IPS-20b (cell line): ENCODE measurements at regions not wholly inside any gene's neighbourhood (a gene's known extent, or its start where the extent isn't known, plus 50 kb on each side); places are given as distances from the start of the nearest gene placed in this dataset.
"Not testable (repeated sequence)": the region's sequence is repeated elsewhere in the genome, so short reads cannot be mapped to it uniquely, and the experiment has no call there.

Experiments used
- H3K27ac ChIP-seq: one replicate; pipeline ENCODE4 v1.5.1; 2013; ENCODE audit warnings: low read length
- H3K27me3 ChIP-seq: 2 replicates; pipeline ENCODE4 v1.6.1; 2013; ENCODE audit warnings: mild to moderate bottlenecking, low read length, inconsistent platforms; ENCODE audit not compliant: insufficient read depth
- H3K36me3 ChIP-seq: 2 replicates; pipeline ENCODE4 v1.6.1; 2013; ENCODE audit warnings: low read depth, mild to moderate bottlenecking, inconsistent platforms, low read length, moderate library complexity; ENCODE audit not compliant: insufficient read depth
- H3K4me1 ChIP-seq: 2 replicates; pipeline ENCODE4 v1.6.1; 2013; ENCODE audit warnings: mild to moderate bottlenecking, control low read depth, inconsistent platforms, low read length, moderate library complexity; ENCODE audit not compliant: insufficient read depth
- H3K4me3 ChIP-seq: 2 replicates; pipeline ENCODE4 v1.5.1; 2013; ENCODE audit warnings: mild to moderate bottlenecking, low read length, inconsistent platforms
- H3K9ac ChIP-seq: 2 replicates; pipeline ENCODE4 v1.6.1; 2013; ENCODE audit warnings: low read depth, mild to moderate bottlenecking, inconsistent platforms, low read length, moderate library complexity
- H3K9me3 ChIP-seq: 2 replicates; pipeline ENCODE4 v1.6.1; 2013; ENCODE audit warnings: mild to moderate bottlenecking, low read depth, low read length, inconsistent platforms; ENCODE audit not compliant: insufficient read depth

GRCh38 chr6:21942897-21943296 is 349.3 kb downstream of the SOX4 start:
- Histone ChIP-seq H3K4me3 (no peak overlapping the region), H3K4me1 (peaks cover 7% of the 10 kb centered on the region; the same call in 1 of the 2 replicates), H3K9me3 (no peaks in the 10 kb centered on the region), H3K9ac (no peak overlapping the region), H3K27me3 (no peaks in the 10 kb centered on the region), H3K36me3 (no peaks in the 10 kb centered on the region), H3K27ac (no peak overlapping the region)

GRCh38 chr6:21946298-21946783 is 350.5 kb downstream of the PRL start:
- Histone ChIP-seq H3K9me3 (no peaks in the 10 kb centered on the region), H3K9ac (no peak overlapping the region), H3K4me1 (peaks cover 19% of the 10 kb centered on the region), H3K36me3 (no peaks in the 10 kb centered on the region), H3K27me3 (no peaks in the 10 kb centered on the region), H3K27ac (no peak overlapping the region), H3K4me3 (no peak overlapping the region)

- H3K27ac ChIP-seq, H3K4me3 ChIP-seq, H3K9ac ChIP-seq, H3K36me3 ChIP-seq, H3K9me3 ChIP-seq, H3K27me3 ChIP-seq: not testable (repeated sequence)
- H3K4me1 ChIP-seq = peaks cover 14% of the 10 kb centered on the region
Measured at GRCh38 chr6:21947227-21947626, 349.6 kb downstream of the PRL start.

- no peaks in the 10 kb centered on the region for H3K36me3 ChIP-seq
- H3K4me3 ChIP-seq = no peak overlapping the region
- H3K9ac ChIP-seq = no peak overlapping the region
- no peaks in the 10 kb centered on the region for H3K27me3 ChIP-seq
- no peaks in the 10 kb centered on the region for H3K9me3 ChIP-seq
- H3K27ac ChIP-seq = peak overlapping the region; percentile 27
- peaks cover 14% of the 10 kb centered on the region; the same call in 1 of the 2 replicates for H3K4me1 ChIP-seq
Measured at GRCh38 chr6:21947731-21948386, 349.0 kb downstream of the PRL start.

GRCh38 chr6:21949211-21949801 is 347.5 kb downstream of the PRL start:
- Histone ChIP-seq H3K4me3 (no peak overlapping the region), H3K27me3 (no peaks in the 10 kb centered on the region), H3K4me1 (peaks cover 19% of the 10 kb centered on the region; the same call in 1 of the 2 replicates), H3K9ac (no peak overlapping the region), H3K36me3 (no peaks in the 10 kb centered on the region), H3K9me3 (no peaks in the 10 kb centered on the region), H3K27ac (no peak overlapping the region)

GRCh38 chr6:21952367-21952766 is 344.5 kb downstream of the PRL start:
- Histone ChIP-seq H3K9me3 (no peaks in the 10 kb centered on the region), H3K4me3 (no peak overlapping the region), H3K9ac (no peak overlapping the region), H3K27ac (no peak overlapping the region), H3K27me3 (no peaks in the 10 kb centered on the region), H3K4me1 (peaks cover 19% of the 10 kb centered on the region; the same call in 1 of the 2 replicates), H3K36me3 (no peaks in the 10 kb centered on the region)

GRCh38 chr6:21953831-21954801 is 342.7 kb downstream of the PRL start:
- H3K9me3 ChIP-seq = no peaks in the 10 kb centered on the region
- no peak overlapping the region for H3K27ac ChIP-seq
- H3K36me3 ChIP-seq = no peaks in the 10 kb centered on the region
- H3K4me1 ChIP-seq = peaks cover 8% of the 10 kb centered on the region; the same call in 1 of the 2 replicates
- H3K4me3 ChIP-seq = no peak overlapping the region
- H3K27me3 ChIP-seq = no peaks in the 10 kb centered on the region
- no peak overlapping the region for H3K9ac ChIP-seq

- no peak overlapping the region for H3K27ac ChIP-seq
- peaks cover 5% of the 10 kb centered on the region; the same call in 1 of the 2 replicates for H3K4me1 ChIP-seq
- no peaks in the 10 kb centered on the region for H3K36me3 ChIP-seq
- no peaks in the 10 kb centered on the region for H3K9me3 ChIP-seq
- no peaks in the 10 kb centered on the region for H3K27me3 ChIP-seq
- H3K9ac ChIP-seq = no peak overlapping the region
- no peak overlapping the region for H3K4me3 ChIP-seq
Measured at GRCh38 chr6:21955053-21955595, 341.7 kb downstream of the PRL start.

- Histone ChIP-seq H3K36me3 (no peaks in the 10 kb centered on the region), H3K27me3 (no peaks in the 10 kb centered on the region), H3K9me3 (no peaks in the 10 kb centered on the region), H3K27ac (no peak overlapping the region), H3K4me1 (0 out of 2 replicates have a peak, but pooled peaks cover 5% of the 10 kb centered on the region), H3K9ac (no peak overlapping the region), H3K4me3 (no peak overlapping the region)
Measured at GRCh38 chr6:21955951-21956350, 340.9 kb downstream of the PRL start.

- no peaks in the 10 kb centered on the region for H3K9me3 ChIP-seq
Measured at GRCh38 chr6:21958428-21958827, 338.4 kb downstream of the PRL start.

GRCh38 chr6:21961226-21961625 is 335.6 kb downstream of the PRL start:
- peaks cover 11% of the 10 kb centered on the region; the same call in 1 of the 2 replicates for H3K4me1 ChIP-seq
- H3K27ac ChIP-seq = no peak overlapping the region
- no peak overlapping the region for H3K4me3 ChIP-seq
- no peak overlapping the region for H3K9ac ChIP-seq
- H3K27me3 ChIP-seq = no peaks in the 10 kb centered on the region
- H3K36me3 ChIP-seq = no peaks in the 10 kb centered on the region
- no peaks in the 10 kb centered on the region for H3K9me3 ChIP-seq

More at GRCh38 chr6:21958428-21958827, 338.4 kb downstream of the PRL start:
- H3K9ac ChIP-seq = no peak overlapping the region
- no peak overlapping the region for H3K27ac ChIP-seq
- H3K4me3 ChIP-seq = no peak overlapping the region
- H3K27me3 ChIP-seq = no peaks in the 10 kb centered on the region
- H3K36me3 ChIP-seq = no peaks in the 10 kb centered on the region
- H3K4me1 ChIP-seq = 0 out of 2 replicates have a peak, but pooled peaks cover 5% of the 10 kb centered on the region
